ENCODE measurements at regions not wholly inside any gene's neighbourhood (a gene's known extent, or its start where the extent isn't known, plus 50 kb on each side); places are given as distances from the start of the nearest gene placed in this dataset.

- no peak for TF ChIP-seq CTCF (IDR thresholded peaks at IDR 0.05; ENCODE audit: low read depth, low read length, missing control alignments)
- H3K4me3 ChIP-seq (ENCODE audit: low read depth, low read length): no peak overlapping the region
- DNase-seq (ENCODE audit: low read depth): no peak
Observed at GRCh38 chr2:215506604-215506990, 70.7 kb upstream of the FN1 start.

GRCh38 chr2:215505044-215505786 is 69.3 kb upstream of the FN1 start:
- no peak for TF ChIP-seq CTCF (IDR thresholded peaks at IDR 0.05; ENCODE audit: low read depth, low read length, missing control alignments)
- DNase-seq (ENCODE audit: low read depth): no peak

GRCh38 chr2:215504547-215504946 is 68.7 kb upstream of the FN1 start:
- TF ChIP-seq CTCF (IDR thresholded peaks at IDR 0.05; ENCODE audit: low read depth, low read length, missing control alignments): no peak
- H3K4me3 ChIP-seq (ENCODE audit: low read depth, low read length): no peak overlapping the region
- no peak for DNase-seq (ENCODE audit: low read depth)

More at GRCh38 chr2:215505044-215505786, 69.3 kb upstream of the FN1 start:
- H3K4me3 ChIP-seq (ENCODE audit: low read depth, low read length): no peak overlapping the region

GRCh38 chr2:215503381-215503780 is 67.5 kb upstream of the FN1 start:
- no peak for DNase-seq (ENCODE audit: low read depth)
- no peak overlapping the region for H3K4me3 ChIP-seq (ENCODE audit: low read depth, low read length)
- TF ChIP-seq CTCF (IDR thresholded peaks at IDR 0.05; ENCODE audit: low read depth, low read length, missing control alignments): no peak

- no peak for TF ChIP-seq CTCF (IDR thresholded peaks at IDR 0.05; ENCODE audit: low read depth, low read length, missing control alignments)
- DNase-seq (ENCODE audit: low read depth): no peak
- H3K4me3 ChIP-seq (ENCODE audit: low read depth, low read length): no peak overlapping the region
Observed at GRCh38 chr2:215500466-215500865, 64.6 kb upstream of the FN1 start.

- no peak for DNase-seq (ENCODE audit: low read depth)
- no peak overlapping the region for H3K4me3 ChIP-seq (ENCODE audit: low read depth, low read length)
- no peak for TF ChIP-seq CTCF (IDR thresholded peaks at IDR 0.05; ENCODE audit: low read depth, low read length, missing control alignments)
Observed at GRCh38 chr2:215499331-215499730, 63.5 kb upstream of the FN1 start.

- no peak for DNase-seq (ENCODE audit: low read depth)
- H3K4me3 ChIP-seq (ENCODE audit: low read depth, low read length): no peak overlapping the region
- TF ChIP-seq CTCF (IDR thresholded peaks at IDR 0.05; ENCODE audit: low read depth, low read length, missing control alignments): no peak
Observed at GRCh38 chr2:215498431-215498830, 62.6 kb upstream of the FN1 start.

All from GM12864 (cell line).